ENCODE measurements at regions not wholly inside any gene's neighbourhood (a gene's known extent, or its start where the extent isn't known, plus 50 kb on each side); places are given as distances from the start of the nearest gene placed in this dataset.

DNA sequence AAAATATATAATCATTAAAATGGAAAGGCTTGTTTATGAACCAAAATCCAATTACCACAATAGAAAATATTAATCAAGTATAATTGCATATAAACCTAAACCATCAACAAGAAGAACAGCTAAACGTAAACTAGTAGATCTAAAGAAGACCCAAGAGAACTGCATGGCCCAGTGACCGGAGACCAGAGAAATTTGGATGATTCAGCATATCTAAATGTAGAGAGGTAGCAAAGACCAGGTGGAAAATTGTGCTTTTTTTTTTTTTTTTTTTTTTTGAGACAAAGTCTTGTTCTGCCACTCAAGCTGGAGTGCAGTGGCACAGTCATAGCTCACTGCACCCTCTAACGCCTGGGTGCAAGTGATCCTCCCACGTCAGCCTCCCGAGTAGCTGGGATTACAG lies 207.2 kb upstream of the SEMA3E start:
- TF ChIP-seq POLR2AphosphoS5 (IDR thresholded peaks at IDR 0.05; ENCODE audit: low read depth, low read length) (no peak), POLR2A (IDR thresholded peaks at IDR 0.05; ENCODE audit: low read depth, low read length) (no peak)

All from GM12892 (cell line).